ENCODE measurements at regions not wholly inside any gene's neighbourhood (a gene's known extent, or its start where the extent isn't known, plus 50 kb on each side); places are given as distances from the start of the nearest gene placed in this dataset.

GRCh38 chr3:187521546-187521945 is 148.6 kb downstream of the SST start:
- Histone ChIP-seq H3K27ac (ENCODE audit: control insufficient read depth, insufficient read depth, low read length) (no peak overlapping the region), H3K79me2 (ENCODE audit: control insufficient read depth, insufficient read depth, low read length) (no peaks in the 10 kb centered on the region), H3K36me3 (ENCODE audit: control insufficient read depth in 2 of 2, extremely low read depth in 1 of 2, insufficient read depth in 2 of 2, low read length in 2 of 2) (no peaks in the 10 kb centered on the region), H3K9ac (ENCODE audit: control insufficient read depth, extremely low read depth, insufficient read depth, low read length) (no peak overlapping the region), H3K4me3 (ENCODE audit: control insufficient read depth in 2 of 3, extremely low read depth in 1 of 3, insufficient read depth in 2 of 3, low read depth in 1 of 3, low read length in 3 of 3) (no peak overlapping the region), H3K27me3 (ENCODE audit: control insufficient read depth, extremely low read depth, insufficient read depth, low read length) (peaks cover 3% of the 10 kb centered on the region), H3K9me3 (ENCODE audit: control insufficient read depth, low read depth, low read length) (no peaks in the 10 kb centered on the region), H3K4me1 (ENCODE audit: control insufficient read depth, extremely low read depth, insufficient read depth, low read length) (no peaks in the 10 kb centered on the region), H3K4me2 (ENCODE audit: control insufficient read depth, extremely low read depth, insufficient read depth, low read depth, low read length) (no peak overlapping the region), H2AFZ (ENCODE audit: control insufficient read depth, low read length) (no peak overlapping the region), H4K20me1 (ENCODE audit: control insufficient read depth, extremely low read depth, insufficient read depth, low read length) (no peaks in the 10 kb centered on the region), H3K9me1 (ENCODE audit: control insufficient read depth, extremely low read depth, insufficient read depth, low read length) (no peaks in the 10 kb centered on the region)
- FAIRE-seq (no peak), DNase-seq (ENCODE audit: low read depth, low spot score) (no peak)
- TF ChIP-seq CTCF (optimal IDR thresholded peaks at IDR 0.05 in 1 of 3, IDR thresholded peaks at IDR 0.05 in 1 of 3, conservative IDR thresholded peaks at IDR 0.05 in 1 of 3; ENCODE audit: extremely low read depth in 1 of 3, insufficient read depth in 2 of 3, low read length in 3 of 3) (no peak), EZH2 (IDR thresholded peaks at IDR 0.05; ENCODE audit: low read length) (no peak)
- dilution Hi-C loops (cut with MboI; ENCODE audit: extremely low pct_ligation_motif_present, low sequenced_read_pairs): no loop called here

- no peaks in the 10 kb centered on the region for H3K79me2 ChIP-seq (ENCODE audit: control insufficient read depth, insufficient read depth, low read length)
- no peak overlapping the region for H3K9ac ChIP-seq (ENCODE audit: control insufficient read depth, extremely low read depth, insufficient read depth, low read length)
- H3K4me1 ChIP-seq (ENCODE audit: control insufficient read depth, extremely low read depth, insufficient read depth, low read length): no peaks in the 10 kb centered on the region
- no peaks in the 10 kb centered on the region for H3K9me3 ChIP-seq (ENCODE audit: control insufficient read depth, low read depth, low read length)
- H3K4me3 ChIP-seq (ENCODE audit: control insufficient read depth in 2 of 3, extremely low read depth in 1 of 3, insufficient read depth in 2 of 3, low read depth in 1 of 3, low read length in 3 of 3): no peak overlapping the region
- H3K36me3 ChIP-seq (ENCODE audit: control insufficient read depth in 2 of 2, extremely low read depth in 1 of 2, insufficient read depth in 2 of 2, low read length in 2 of 2): no peaks in the 10 kb centered on the region
- no peak overlapping the region for H3K27ac ChIP-seq (ENCODE audit: control insufficient read depth, insufficient read depth, low read length)
- TF ChIP-seq CTCF (optimal IDR thresholded peaks at IDR 0.05 in 1 of 3, IDR thresholded peaks at IDR 0.05 in 1 of 3, conservative IDR thresholded peaks at IDR 0.05 in 1 of 3; ENCODE audit: extremely low read depth in 1 of 3, insufficient read depth in 2 of 3, low read length in 3 of 3) (no peak), EZH2 (IDR thresholded peaks at IDR 0.05; ENCODE audit: low read length) (no peak)
- H2AFZ ChIP-seq (ENCODE audit: control insufficient read depth, low read length): no peak overlapping the region
- peaks cover 3% of the 10 kb centered on the region for H3K27me3 ChIP-seq (ENCODE audit: control insufficient read depth, extremely low read depth, insufficient read depth, low read length)
- no peaks in the 10 kb centered on the region for H3K9me1 ChIP-seq (ENCODE audit: control insufficient read depth, extremely low read depth, insufficient read depth, low read length)
- H4K20me1 ChIP-seq (ENCODE audit: control insufficient read depth, extremely low read depth, insufficient read depth, low read length): no peaks in the 10 kb centered on the region
- dilution Hi-C loops (cut with MboI; ENCODE audit: extremely low pct_ligation_motif_present, low sequenced_read_pairs): no loop called here
- FAIRE-seq (no peak), DNase-seq (ENCODE audit: low read depth, low spot score) (no peak)
- H3K4me2 ChIP-seq (ENCODE audit: control insufficient read depth, extremely low read depth, insufficient read depth, low read depth, low read length): no peak overlapping the region
Observed at GRCh38 chr3:187520027-187520945, 149.9 kb downstream of the SST start.

Measured in keratinocyte (primary cell).